Activated T-cell treated with anti-CD3 and anti-CD28 coated beads, Interleukin-2, amount 50 U/mL, for 72 hours (primary cell): ENCODE measurements at regions not wholly inside any gene's neighbourhood (a gene's known extent, or its start where the extent isn't known, plus 50 kb on each side); places are given as distances from the start of the nearest gene placed in this dataset.

Source experiments
- ATAC-seq, 2 donors: fragments of 150-1000 bp; cut with Tn5 transposase; replicated peaks in 1 of 2; 2 replicates each; pipeline ENCODE4 v1.10.0; 2021; ENCODE audit warnings: moderate library complexity in 2 of 2, mild to moderate bottlenecking in 1 of 2
- DNase-seq, 2 donors: peaks; one replicate each; pipeline ENCODE4 v3.0.0; 2021 to 2022; ENCODE audit warnings: mixed read lengths in 1 of 2
- H3K27ac Mint-ChIP-seq: one replicate; pipeline ENCODE4 v1.8.0; 2022; ENCODE audit warnings: mild to moderate bottlenecking, moderate library complexity, mixed read lengths
- H3K27me3 Mint-ChIP-seq: one replicate; pipeline ENCODE4 v1.8.0; 2022; ENCODE audit warnings: low read depth, mixed read lengths
- H3K36me3 Mint-ChIP-seq, 2 donors: one replicate each; pipeline ENCODE4 v1.8.0; 2022; ENCODE audit warnings: mixed read lengths in 2 of 2, mild to moderate bottlenecking in 1 of 2; ENCODE audit not compliant: insufficient read depth in 2 of 2
- H3K4me1 Mint-ChIP-seq: one replicate; pipeline ENCODE4 v1.8.0; 2022; ENCODE audit warnings: low read depth, mixed read lengths
- H3K4me3 Mint-ChIP-seq, 2 donors: one replicate each; pipeline ENCODE4 v1.8.0; 2022; ENCODE audit warnings: mild to moderate bottlenecking in 2 of 2, mixed read lengths in 2 of 2, moderate library complexity in 2 of 2
- H3K9me3 Mint-ChIP-seq, 2 donors: one replicate each; pipeline ENCODE4 v1.8.0; 2022; ENCODE audit warnings: mixed read lengths in 2 of 2

DNA sequence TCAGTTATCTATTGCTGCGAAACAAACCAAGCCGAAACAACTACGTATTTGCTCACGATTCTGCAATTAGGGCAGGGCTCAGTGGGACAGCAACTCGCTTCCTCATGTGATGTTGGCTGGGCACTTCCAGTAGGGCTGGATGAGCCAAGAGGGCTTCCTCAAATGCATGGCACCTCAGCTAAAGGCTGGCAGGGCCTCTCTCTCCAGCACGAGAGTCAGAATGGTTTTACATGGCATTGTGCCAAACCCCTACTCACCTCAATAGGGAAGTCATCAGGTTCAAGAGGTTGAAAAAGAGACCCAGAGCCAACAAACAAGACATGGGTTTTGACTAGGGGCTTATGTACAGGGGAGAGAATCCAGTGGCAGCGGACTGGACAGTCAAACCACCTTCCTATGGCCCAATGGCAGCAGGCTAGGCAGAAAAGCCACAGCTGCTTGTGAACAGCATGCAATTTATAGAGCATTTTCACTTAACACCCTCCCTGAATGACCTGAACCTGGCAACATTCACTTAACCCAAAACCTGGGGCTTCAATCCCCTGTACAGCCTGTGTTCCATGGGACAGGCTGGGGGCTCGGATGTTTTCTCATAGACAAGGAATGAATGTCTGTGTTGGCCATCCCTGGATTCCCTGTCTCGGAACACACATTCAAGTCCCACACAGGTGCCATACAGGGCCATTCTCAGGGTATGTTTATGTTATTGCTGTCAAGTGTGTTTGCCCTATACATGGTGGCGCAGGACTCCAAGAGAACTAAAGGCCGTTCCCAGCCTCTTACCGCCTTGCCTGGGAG, 154.2 kb upstream of the NAV2 start:
- H3K4me1 Mint-ChIP-seq: no peaks in the 10 kb centered on the region
- no peaks in the 10 kb centered on the region for H3K36me3 Mint-ChIP-seq
- no peak overlapping the region for H3K4me3 Mint-ChIP-seq
- DNase-seq (no peak), ATAC-seq (no peak)
- no peaks in the 10 kb centered on the region for H3K9me3 Mint-ChIP-seq
- H3K27me3 Mint-ChIP-seq: peaks cover 17% of the 10 kb centered on the region
- no peak overlapping the region for H3K27ac Mint-ChIP-seq

DNA sequence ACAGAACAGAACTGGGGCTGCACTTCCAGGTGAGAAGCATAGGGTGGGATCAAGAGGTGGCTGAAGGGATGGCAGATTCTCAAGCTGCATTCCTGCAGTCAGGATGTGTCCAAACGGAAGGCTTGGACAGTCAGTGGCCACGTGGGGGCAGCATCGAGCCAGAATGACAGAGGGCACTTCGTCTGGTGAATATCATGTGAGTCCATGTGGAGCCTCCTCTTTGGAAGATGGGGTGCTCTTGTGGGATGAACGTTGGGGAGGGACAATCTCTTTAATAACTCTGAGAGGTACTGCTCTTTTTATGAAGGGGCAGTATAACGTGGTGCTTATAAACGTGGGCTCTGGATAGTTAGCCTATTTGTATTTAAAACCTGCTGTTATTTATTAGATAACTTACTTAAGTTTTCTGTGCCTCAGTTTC, 154.9 kb upstream of the NAV2 start:
- Mint-ChIP-seq H3K27me3 (peaks cover 11% of the 10 kb centered on the region), H3K4me1 (no peaks in the 10 kb centered on the region), H3K9me3 (no peaks in the 10 kb centered on the region), H3K36me3 (no peaks in the 10 kb centered on the region), H3K27ac (no peak overlapping the region), H3K4me3 (no peak overlapping the region)
- DNase-seq (peak; percentile 74 to 76), ATAC-seq (peak; percentile 32 to 41)

DNA sequence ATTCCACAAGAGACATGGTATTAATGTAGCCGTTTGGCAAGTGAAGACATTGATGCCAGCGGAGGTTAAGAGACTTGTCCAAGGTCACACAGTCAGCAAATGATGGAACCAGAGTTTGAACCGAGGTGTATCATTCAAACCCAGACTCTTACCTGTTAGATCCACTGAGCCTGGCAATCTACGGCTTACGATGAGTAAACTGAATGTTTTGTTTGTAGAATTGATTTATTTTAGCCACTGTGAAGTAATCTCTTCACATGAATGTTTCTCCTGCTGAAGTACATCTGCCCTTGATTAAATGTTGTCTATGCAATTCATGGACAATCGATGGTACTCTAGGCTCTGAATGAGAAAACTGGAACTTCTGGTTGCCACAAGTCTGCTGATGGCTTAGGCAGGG, 155.5 kb upstream of the NAV2 start:
- no peak for ATAC-seq
- no peak overlapping the region for H3K4me3 Mint-ChIP-seq
- no peak overlapping the region for H3K27ac Mint-ChIP-seq
- no peaks in the 10 kb centered on the region for H3K4me1 Mint-ChIP-seq
- H3K9me3 Mint-ChIP-seq: no peaks in the 10 kb centered on the region
- no peaks in the 10 kb centered on the region for H3K36me3 Mint-ChIP-seq
- DNase-seq: no peak
- H3K27me3 Mint-ChIP-seq: peaks cover 10% of the 10 kb centered on the region

DNA sequence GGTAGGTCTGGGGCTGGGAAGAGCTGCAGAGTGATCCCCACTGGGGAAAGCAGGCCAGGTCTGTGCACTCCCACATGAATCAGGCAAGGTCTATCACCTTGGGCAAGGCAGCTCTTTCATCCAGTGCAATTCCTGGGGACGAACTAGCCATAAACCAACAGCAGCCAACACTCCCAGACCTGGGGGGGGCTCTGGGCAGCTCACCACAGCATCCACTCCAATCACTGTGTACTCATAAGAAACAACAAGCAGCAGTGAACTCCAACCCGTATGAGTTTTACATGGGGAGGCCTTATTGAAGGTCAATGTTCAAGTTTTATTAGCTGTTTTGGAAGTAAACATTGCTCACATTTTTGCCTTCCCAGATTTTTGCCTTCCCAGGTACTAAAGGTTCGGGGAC, 157.4 kb upstream of the NAV2 start:
- Mint-ChIP-seq H3K4me3 (no peak overlapping the region), H3K36me3 (no peaks in the 10 kb centered on the region), H3K9me3 (no peaks in the 10 kb centered on the region), H3K27ac (no peak overlapping the region), H3K27me3 (peaks cover 10% of the 10 kb centered on the region), H3K4me1 (no peaks in the 10 kb centered on the region)
- no peak for ATAC-seq
- no peak for DNase-seq

DNA sequence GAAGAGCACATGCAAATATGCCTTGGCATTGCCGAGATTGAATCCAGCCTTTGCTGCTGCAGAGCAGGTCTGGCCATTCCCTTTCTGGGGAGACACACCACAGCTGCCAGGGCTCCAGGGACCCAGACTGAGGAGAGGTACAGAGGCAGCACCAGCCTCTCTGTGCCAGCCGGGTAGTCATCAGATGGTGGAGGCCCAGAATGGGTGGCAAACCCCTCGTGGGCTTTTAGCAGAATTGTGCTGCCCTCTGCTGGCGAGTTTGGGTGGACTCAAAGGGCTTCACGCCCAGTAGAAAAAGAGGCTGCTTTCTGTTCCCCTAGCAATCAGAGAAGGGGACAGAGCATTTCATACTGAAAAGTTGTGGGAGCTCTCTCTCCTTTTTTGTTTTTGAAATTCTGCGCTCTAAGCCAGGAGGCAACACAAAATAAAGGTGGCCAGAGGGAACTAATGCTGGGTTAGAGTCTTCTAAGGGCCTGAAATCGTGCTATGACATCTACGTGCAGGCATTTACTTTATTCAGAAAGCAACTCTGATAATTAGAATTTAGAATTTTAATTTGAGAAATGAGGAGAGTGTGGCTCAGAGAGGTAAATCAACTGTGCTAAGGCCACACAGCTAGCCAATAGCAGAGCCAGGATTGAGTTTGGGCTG, 158.8 kb upstream of the NAV2 start:
- no peaks in the 10 kb centered on the region for H3K36me3 Mint-ChIP-seq
- H3K4me3 Mint-ChIP-seq: no peak overlapping the region

DNA sequence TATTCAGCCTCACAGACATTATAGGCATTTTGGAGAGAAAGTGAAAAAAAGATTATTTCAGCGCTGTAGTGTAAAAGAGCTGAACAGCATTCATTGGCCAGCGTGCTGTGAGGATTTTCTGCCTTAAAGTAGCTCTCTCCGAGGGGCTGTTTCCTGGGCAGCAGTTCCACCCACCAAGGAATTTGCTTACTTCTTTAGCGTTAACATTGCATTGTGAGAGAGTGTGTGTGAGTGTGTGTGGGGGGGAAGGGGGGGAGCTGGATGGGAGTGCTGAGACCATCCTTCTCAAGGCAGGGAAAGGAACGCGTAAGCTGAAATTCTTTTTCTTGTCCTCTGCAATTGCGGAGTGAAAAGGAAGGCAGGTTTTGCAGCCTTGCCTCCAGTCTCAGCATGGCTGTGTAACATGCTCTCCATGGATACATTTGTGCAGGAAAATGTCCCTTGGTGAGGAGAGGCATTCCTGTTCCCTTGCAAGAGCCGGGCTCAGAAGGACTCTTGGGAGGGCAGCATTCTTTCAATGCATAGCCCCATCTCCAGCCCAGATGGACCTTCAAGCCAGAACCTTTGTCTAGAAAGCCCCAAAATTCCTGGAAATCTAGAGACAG, 159.9 kb upstream of the NAV2 start:
- H3K9me3 Mint-ChIP-seq: no peaks in the 10 kb centered on the region
- DNase-seq (no peak), ATAC-seq (no peak)
- no peaks in the 10 kb centered on the region for H3K36me3 Mint-ChIP-seq
- H3K4me1 Mint-ChIP-seq: no peaks in the 10 kb centered on the region
- H3K27ac Mint-ChIP-seq: no peak overlapping the region
- H3K27me3 Mint-ChIP-seq: peaks cover 10% of the 10 kb centered on the region
- H3K4me3 Mint-ChIP-seq: no peak overlapping the region

More for the DNA sequence above, 158.8 kb upstream of the NAV2 start:
- H3K27ac Mint-ChIP-seq: no peak overlapping the region
- H3K27me3 Mint-ChIP-seq: peaks cover 10% of the 10 kb centered on the region
- peak; percentile 72 to 75 for ATAC-seq
- DNase-seq: peak; percentile 76 to 83
- H3K9me3 Mint-ChIP-seq: no peaks in the 10 kb centered on the region
- no peaks in the 10 kb centered on the region for H3K4me1 Mint-ChIP-seq

DNA sequence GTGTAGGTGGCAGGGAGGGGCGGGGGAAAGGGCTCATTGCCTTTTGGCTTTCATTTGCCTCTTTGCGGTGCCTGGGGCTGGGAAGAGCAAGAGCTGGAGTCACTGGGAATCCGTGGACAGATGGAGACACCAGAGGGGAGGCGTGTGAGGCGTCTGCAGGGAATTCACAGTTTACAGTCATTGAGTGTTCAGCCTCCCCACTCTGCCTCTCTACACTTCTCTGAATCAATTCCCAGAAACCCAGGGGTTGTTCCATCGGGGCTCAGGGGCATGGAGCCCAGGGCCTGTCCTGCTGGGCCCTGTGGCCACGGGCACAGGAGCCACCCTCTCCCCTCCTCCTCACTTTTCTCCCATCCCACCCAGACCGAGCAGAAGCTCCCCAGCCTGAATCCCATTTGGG, 160.5 kb upstream of the NAV2 start:
- Mint-ChIP-seq H3K27me3 (peaks cover 5% of the 10 kb centered on the region), H3K27ac (no peak overlapping the region), H3K9me3 (no peaks in the 10 kb centered on the region), H3K36me3 (no peaks in the 10 kb centered on the region), H3K4me3 (no peak overlapping the region), H3K4me1 (no peaks in the 10 kb centered on the region)
- ATAC-seq (no peak), DNase-seq (no peak)

DNA sequence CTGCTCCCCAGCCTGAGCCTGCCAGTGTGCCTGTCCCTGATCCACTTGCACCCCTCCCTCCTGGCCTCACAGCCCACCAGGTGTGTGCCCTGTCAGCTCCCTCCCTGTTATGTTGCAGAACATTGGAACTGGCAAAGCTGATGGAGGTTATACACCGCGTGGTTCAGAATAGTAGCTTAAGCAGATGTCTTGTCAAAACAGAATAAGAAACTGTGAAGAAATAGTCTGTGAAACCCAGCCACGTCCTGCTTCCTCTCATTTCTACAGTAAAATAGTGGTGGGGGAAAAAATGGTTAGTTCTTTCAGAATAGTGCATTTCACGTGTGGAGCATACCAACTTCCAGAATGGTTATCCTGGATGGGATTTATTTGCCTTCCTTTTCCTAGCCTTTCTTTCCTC, 161.2 kb upstream of the NAV2 start:
- no peaks in the 10 kb centered on the region for H3K9me3 Mint-ChIP-seq
- DNase-seq (no peak), ATAC-seq (peak in 1 of 2 donors; percentile 17)
- H3K36me3 Mint-ChIP-seq: no peaks in the 10 kb centered on the region
- no peaks in the 10 kb centered on the region for H3K4me1 Mint-ChIP-seq
- no peak overlapping the region for H3K4me3 Mint-ChIP-seq
- no peak overlapping the region for H3K27ac Mint-ChIP-seq
- peaks cover 5% of the 10 kb centered on the region for H3K27me3 Mint-ChIP-seq

DNA sequence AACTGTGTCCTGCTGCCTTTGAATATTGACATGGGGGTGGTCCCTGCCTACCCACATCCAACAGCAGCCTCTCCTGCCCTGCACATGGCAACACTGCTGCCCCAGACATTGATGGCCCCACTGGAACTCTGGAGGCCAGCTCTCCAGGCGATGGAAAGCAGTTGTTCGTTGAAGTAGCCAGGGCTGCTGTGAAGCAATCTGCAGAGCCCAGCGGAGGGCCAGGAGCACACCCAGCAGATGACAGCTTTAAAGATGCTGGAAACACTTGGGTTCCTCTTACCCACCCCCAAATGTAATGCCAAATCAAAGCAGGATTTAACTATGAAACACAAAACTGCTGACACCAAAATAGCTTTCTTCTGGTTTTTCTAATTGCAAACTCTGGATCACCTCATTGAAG, 165.6 kb upstream of the NAV2 start:
- H3K36me3 Mint-ChIP-seq: no peaks in the 10 kb centered on the region
- no peaks in the 10 kb centered on the region for H3K9me3 Mint-ChIP-seq
- H3K27me3 Mint-ChIP-seq: peaks cover 12% of the 10 kb centered on the region
- DNase-seq (no peak), ATAC-seq (no peak)
- H3K4me1 Mint-ChIP-seq: no peaks in the 10 kb centered on the region
- no peak overlapping the region for H3K27ac Mint-ChIP-seq
- H3K4me3 Mint-ChIP-seq: no peak overlapping the region

DNA sequence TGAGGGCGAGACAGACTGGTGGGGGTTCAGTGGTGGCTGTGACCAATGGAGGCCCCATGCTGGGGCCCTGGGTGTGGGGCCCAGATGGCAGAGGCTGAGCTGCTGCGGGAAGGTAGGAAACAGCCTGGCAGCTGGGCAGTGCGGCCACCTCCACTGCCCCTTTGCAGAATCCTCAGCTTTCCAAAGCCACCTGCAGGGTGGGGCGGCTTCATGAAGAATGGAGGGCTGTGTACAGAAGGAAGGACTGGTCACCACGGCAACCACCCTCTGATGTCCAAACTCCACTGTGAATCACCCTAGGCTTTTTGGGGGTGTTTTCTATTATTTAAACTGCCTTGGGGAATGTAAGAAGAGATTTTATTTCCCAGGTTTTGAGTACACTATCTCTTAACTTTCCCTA, 166.3 kb upstream of the NAV2 start:
- Mint-ChIP-seq H3K4me3 (no peak overlapping the region), H3K4me1 (no peaks in the 10 kb centered on the region), H3K27me3 (peaks cover 12% of the 10 kb centered on the region), H3K27ac (no peak overlapping the region), H3K9me3 (no peaks in the 10 kb centered on the region), H3K36me3 (no peaks in the 10 kb centered on the region)
- ATAC-seq (no peak), DNase-seq (no peak)

DNA sequence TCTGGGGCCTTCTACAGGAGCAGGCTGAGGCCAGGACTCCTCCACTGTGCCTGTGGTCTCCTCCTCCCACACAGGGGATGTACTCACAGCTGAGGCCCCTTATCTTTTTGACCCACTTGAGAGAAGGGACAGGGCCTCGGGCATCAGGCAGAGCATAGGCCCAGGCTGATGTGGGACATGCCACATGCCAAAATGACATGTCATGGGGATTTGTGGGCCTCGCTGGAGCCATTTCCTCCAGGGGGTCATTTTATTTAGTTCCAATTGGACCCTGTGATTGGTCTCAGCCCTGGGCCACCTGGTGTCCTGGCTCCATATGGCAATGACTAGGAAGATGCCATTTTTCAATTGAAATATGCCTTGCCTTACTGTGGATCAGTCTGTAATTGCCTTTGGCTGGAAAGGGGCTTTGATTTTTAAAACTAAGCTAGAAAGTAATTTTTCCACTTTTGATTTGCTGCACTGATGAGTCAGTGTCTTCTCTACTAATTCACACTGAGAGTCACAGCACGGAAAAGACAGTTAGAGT, 171.1 kb upstream of the NAV2 start:
- H3K4me1 Mint-ChIP-seq: no peaks in the 10 kb centered on the region
- ATAC-seq (no peak), DNase-seq (no peak)
- no peak overlapping the region for H3K4me3 Mint-ChIP-seq
- H3K27me3 Mint-ChIP-seq: peaks cover 30% of the 10 kb centered on the region
- H3K27ac Mint-ChIP-seq: no peak overlapping the region
- H3K36me3 Mint-ChIP-seq: no peaks in the 10 kb centered on the region
- no peaks in the 10 kb centered on the region for H3K9me3 Mint-ChIP-seq

DNA sequence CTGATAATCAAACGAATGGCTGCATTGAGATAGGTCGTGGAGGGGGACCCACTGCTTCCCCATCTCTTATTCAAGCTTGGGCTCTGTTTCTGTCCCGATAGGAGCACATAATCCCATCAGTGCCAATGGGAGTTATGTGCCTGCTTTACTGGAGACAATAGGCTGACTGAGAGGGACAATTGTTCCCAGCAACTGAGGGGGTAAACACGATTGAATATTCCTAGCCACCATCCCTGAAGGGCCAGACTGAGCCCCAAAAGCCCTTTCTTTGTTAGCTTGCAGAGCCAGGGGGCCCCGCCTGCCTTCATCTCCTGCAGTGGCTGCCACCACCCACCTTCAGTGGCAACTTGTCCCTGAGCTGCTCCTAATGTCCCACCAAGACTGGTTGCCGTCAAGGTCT, 172.8 kb upstream of the NAV2 start:
- Mint-ChIP-seq H3K9me3 (no peaks in the 10 kb centered on the region), H3K27ac (no peak overlapping the region), H3K36me3 (no peaks in the 10 kb centered on the region), H3K4me3 (no peak overlapping the region), H3K27me3 (peaks cover 33% of the 10 kb centered on the region), H3K4me1 (no peaks in the 10 kb centered on the region)
- no peak for DNase-seq
- ATAC-seq: no peak

DNA sequence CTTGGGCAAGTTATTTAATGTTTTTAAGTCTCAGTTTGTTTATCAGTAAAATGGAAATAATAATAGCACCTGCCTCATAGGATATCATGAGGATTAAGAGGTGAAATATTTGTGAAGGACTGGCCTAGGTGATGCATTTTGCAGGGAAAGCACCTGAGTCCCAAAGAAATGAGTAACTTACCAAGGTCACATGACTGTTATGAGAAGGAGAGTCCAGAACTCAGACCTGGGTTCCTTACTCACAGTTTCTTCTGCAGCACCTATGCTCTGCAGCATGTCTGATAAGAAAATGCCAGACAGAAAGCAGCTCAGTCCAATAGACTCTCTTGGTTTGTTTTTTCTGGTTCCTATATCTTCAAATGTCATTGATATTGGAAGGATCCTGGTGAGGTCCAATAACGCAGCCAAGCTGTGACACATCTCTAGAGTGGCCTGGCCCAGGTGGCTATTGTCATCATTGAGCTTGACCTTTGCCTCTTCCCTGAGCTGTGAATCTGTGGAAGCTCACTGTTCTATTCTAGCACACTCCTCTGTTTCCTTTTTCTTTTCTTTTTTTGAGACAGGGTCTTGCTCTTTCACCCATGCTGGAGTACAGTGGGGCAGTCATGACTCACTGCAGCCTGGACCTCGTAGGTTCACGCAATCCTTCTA, 174.7 kb upstream of the NAV2 start:
- no peaks in the 10 kb centered on the region for H3K36me3 Mint-ChIP-seq
- ATAC-seq (no peak), DNase-seq (no peak)
- peaks cover 28% of the 10 kb centered on the region for H3K27me3 Mint-ChIP-seq
- H3K9me3 Mint-ChIP-seq: peaks cover 0 to 3% of the 10 kb centered on the region in 2 donors
- no peaks in the 10 kb centered on the region for H3K4me1 Mint-ChIP-seq
- H3K27ac Mint-ChIP-seq: no peak overlapping the region
- no peak overlapping the region for H3K4me3 Mint-ChIP-seq
